IMR-90 (cell line): ENCODE measurements at regions not wholly inside any gene's neighbourhood (a gene's known extent, or its start where the extent isn't known, plus 50 kb on each side); places are given as distances from the start of the nearest gene placed in this dataset.

ENCODE experiments used
- ATAC-seq: fragments of 200-7000 bp; cut with Tn5 transposase; 2 replicates; pipeline ENCODE4 v1.9.1; 2020; ENCODE audit warnings: low read depth, mild to moderate bottlenecking, moderate library complexity
- BruUV-seq: library from RNA; stranded (reverse); fragments of 400-500 nt; replicated peaks from 2 replicates; lab custom pipeline; 2021; lab: Mats Ljungman, UMichigan
- CTCF ChIA-PET: fragments of 300-600 bp; formaldehyde crosslinking; extraction: SDS; loops from one replicate; lab custom pipeline; 2021; ENCODE audit warnings: antibody characterized with exemption; lab: Yijun Ruan, JAX
- POLR2A ChIA-PET: fragments of 300-600 bp; sonication (Branson Sonifier 250); formaldehyde crosslinking; loops from one replicate; lab custom pipeline; 2022; ENCODE audit warnings: antibody characterized with exemption; ENCODE audit not compliant: unreplicated experiment; lab: Charles Lee
- DNase-seq: peaks from one replicate; pipeline ENCODE4 v3.0.0; 2013
- H2AFZ ChIP-seq: replicated peaks from 2 replicates; pipeline ENCODE3; 2013; ENCODE audit warnings: low read length, mild to moderate bottlenecking; ENCODE audit not compliant: poor library complexity
- H2AK5ac ChIP-seq: 2 replicates; pipeline ENCODE4 v1.6.1; 2013; ENCODE audit warnings: low read depth, low read length, inconsistent platforms
- H2AK9ac ChIP-seq: replicated peaks from 2 replicates; pipeline ENCODE3; 2013; ENCODE audit warnings: mild to moderate bottlenecking, low read depth, low read length, moderate library complexity; ENCODE audit not compliant: poor library complexity
- H2BK120ac ChIP-seq: 2 replicates; pipeline ENCODE4 v1.6.1; 2013; ENCODE audit warnings: low read depth, low read length, inconsistent platforms
- H2BK15ac ChIP-seq: 3 replicates; pipeline ENCODE4 v1.6.1; 2013; ENCODE audit warnings: low read depth, low read length, inconsistent platforms
- H2BK20ac ChIP-seq: 2 replicates; pipeline ENCODE4 v1.6.1; 2013; ENCODE audit warnings: low read depth, mild to moderate bottlenecking, inconsistent platforms, low read length, moderate library complexity
- H2BK5ac ChIP-seq: 2 replicates; pipeline ENCODE4 v1.6.1; 2013; ENCODE audit warnings: mild to moderate bottlenecking, low read depth, low read length, inconsistent platforms; ENCODE audit not compliant: poor library complexity, severe bottlenecking
- H3K14ac ChIP-seq: replicated peaks from 2 replicates; pipeline ENCODE4 v1.6.1; 2013; ENCODE audit warnings: low read depth, low read length, inconsistent platforms
- H3K18ac ChIP-seq: 2 replicates; pipeline ENCODE4 v1.6.1; 2013; ENCODE audit warnings: low read depth, low read length, control low read depth
- H3K23ac ChIP-seq: 2 replicates; pipeline ENCODE4 v1.6.1; 2013; ENCODE audit warnings: low read depth, low read length, inconsistent platforms
- H3K27ac ChIP-seq: 2 replicates; pipeline ENCODE4 v1.5.1; 2013; ENCODE audit warnings: mild to moderate bottlenecking, control low read depth, low read length; ENCODE audit not compliant: insufficient read depth
- H3K27me3 ChIP-seq: 2 replicates; pipeline ENCODE4 v1.6.1; 2013; ENCODE audit warnings: low read length; ENCODE audit not compliant: control insufficient read depth, insufficient read depth
- H3K36me3 ChIP-seq: 2 replicates; pipeline ENCODE4 v1.6.1; 2013; ENCODE audit warnings: low read length, mixed read lengths; ENCODE audit not compliant: control insufficient read depth, insufficient read depth
- H3K4ac ChIP-seq: 2 replicates; pipeline ENCODE4 v1.6.1; 2013; ENCODE audit warnings: low read depth, low read length, inconsistent platforms
- H3K4me1 ChIP-seq: 2 replicates; pipeline ENCODE4 v1.6.1; 2013; ENCODE audit warnings: low read length, mixed read lengths; ENCODE audit not compliant: control insufficient read depth, insufficient read depth
- H3K4me2 ChIP-seq: 2 replicates; pipeline ENCODE4 v1.6.1; 2013; ENCODE audit warnings: low read depth, mild to moderate bottlenecking, control low read depth, low read length, moderate library complexity
- H3K4me3 ChIP-seq: 2 replicates; pipeline ENCODE4 v1.5.1; 2013; ENCODE audit warnings: low read depth, mild to moderate bottlenecking, control low read depth, low read length, moderate library complexity; ENCODE audit not compliant: insufficient read depth
- H3K56ac ChIP-seq: 2 replicates; pipeline ENCODE4 v1.6.1; 2013; ENCODE audit warnings: low read length, inconsistent platforms; ENCODE audit not compliant: insufficient read depth; ENCODE audit errors: extremely low read depth
- H3K79me1 ChIP-seq, 2 experiments: 2 replicates each; pipeline ENCODE4 v1.6.1; 2013; ENCODE audit warnings: low read length in 2 of 2, inconsistent platforms in 1 of 2, low read depth in 1 of 2
- H3K9ac ChIP-seq: 2 replicates; pipeline ENCODE4 v1.6.1; 2013; ENCODE audit warnings: low read depth, low read length, control low read depth
- H3K9me1 ChIP-seq: 2 replicates; pipeline ENCODE4 v1.6.1; 2013; ENCODE audit warnings: low read length, inconsistent platforms; ENCODE audit not compliant: insufficient read depth
- H3K9me3 ChIP-seq: 2 replicates; pipeline ENCODE4 v1.6.1; 2013; ENCODE audit warnings: low read length; ENCODE audit not compliant: control insufficient read depth, insufficient read depth
- H4K20me1 ChIP-seq: 2 replicates; pipeline ENCODE4 v1.6.1; 2013; ENCODE audit warnings: low read length, inconsistent platforms; ENCODE audit not compliant: insufficient read depth
- H4K5ac ChIP-seq: 2 replicates; pipeline ENCODE4 v1.6.1; 2013; ENCODE audit warnings: mild to moderate bottlenecking, low read depth, low read length, control low read depth
- H4K8ac ChIP-seq, 2 experiments: 2 replicates each; pipeline ENCODE4 v1.6.1; 2013; ENCODE audit warnings: low read depth in 2 of 2, low read length in 2 of 2, control low read depth in 1 of 2, inconsistent platforms in 1 of 2
- H4K91ac ChIP-seq: 2 replicates; pipeline ENCODE4 v1.6.1; 2013; ENCODE audit warnings: low read depth, low read length, inconsistent platforms; ENCODE audit not compliant: insufficient read depth
- BHLHE40 ChIP-seq: fragments of 150-350 bp; IDR thresholded peaks from 2 replicates; pipeline ENCODE4 v1.6.1; 2016; ENCODE audit warnings: mild to moderate bottlenecking, low read depth, low read length
- CEBPB ChIP-seq: IDR thresholded peaks from 2 replicates; pipeline ENCODE4 v1.6.1; 2012; ENCODE audit warnings: low read depth, low read length, improper control_type of control experiment
- CHD1 ChIP-seq: IDR thresholded peaks from 2 replicates; pipeline ENCODE4 v1.6.1; 2012; ENCODE audit warnings: low read depth, low read length, improper control_type of control experiment
- FOS ChIP-seq: fragments of 150-350 bp; IDR thresholded peaks from 2 replicates; pipeline ENCODE4 v1.6.1; 2016; ENCODE audit warnings: low read depth, low read length
- MAFK ChIP-seq: IDR thresholded peaks from 2 replicates; pipeline ENCODE4 v1.6.1; 2012; ENCODE audit warnings: low read depth, low read length, improper control_type of control experiment
- MAZ ChIP-seq: IDR thresholded peaks from 2 replicates; pipeline ENCODE4 v1.6.1; 2012; ENCODE audit warnings: low read depth, mild to moderate bottlenecking, low read length, improper control_type of control experiment, moderate library complexity, borderline replicate concordance
- MXI1 ChIP-seq: IDR thresholded peaks from 2 replicates; pipeline ENCODE4 v1.6.1; 2012; ENCODE audit warnings: low read depth, mild to moderate bottlenecking, low read length, moderate library complexity, borderline replicate concordance
- NFE2L2 ChIP-seq: fragments of 150-350 bp; IDR thresholded peaks from 2 replicates; pipeline ENCODE4 v1.6.1; 2016; ENCODE audit warnings: low read depth, mild to moderate bottlenecking, low read length
- POLR2A ChIP-seq: IDR thresholded peaks from 2 replicates; pipeline ENCODE4 v1.6.1; 2012; ENCODE audit warnings: mild to moderate bottlenecking, low read depth, low read length
- RAD21 ChIP-seq: IDR thresholded peaks from 2 replicates; pipeline ENCODE4 v1.6.1; 2012; ENCODE audit warnings: low read length, improper control_type of control experiment
- RCOR1 ChIP-seq: IDR thresholded peaks from 2 replicates; pipeline ENCODE4 v1.6.1; 2012; ENCODE audit warnings: mild to moderate bottlenecking, low read length, improper control_type of control experiment; ENCODE audit not compliant: insufficient replicate concordance
- RFX5 ChIP-seq: IDR thresholded peaks from 2 replicates; pipeline ENCODE4 v1.8.0; 2012; ENCODE audit warnings: low read depth, mild to moderate bottlenecking, low read length, moderate library complexity
- SMC3 ChIP-seq: fragments of 150-350 bp; IDR thresholded peaks from 2 replicates; pipeline ENCODE4 v1.6.1; 2016; ENCODE audit warnings: low read depth, mild to moderate bottlenecking, antibody characterized with exemption, low read length, moderate library complexity
- WGBS, 2 experiments: methylation state at CpG; one replicate each; pipeline versions ENCODE4 v1.1.5 to v1.1.7; 2013; ENCODE audit warnings: missing lambda C conversion rate in 2 of 2; ENCODE audit not compliant: insufficient read length in 1 of 2; ENCODE audit errors: extremely low coverage in 2 of 2; 5-methylcytosine and 5-hydroxymethylcytosine counted together
- dilution Hi-C: fragments of 300-500 bp; cut with HindIII; formaldehyde crosslinking; loops from one replicate; pipeline ENCODE4 v1.14.3; 2018; ENCODE audit warnings: low sequenced_read_pairs; ENCODE audit not compliant: unreplicated experiment
- in situ Hi-C: fragments of 300-500 bp; cut with MboI; formaldehyde crosslinking; loops from 3 replicates; pipeline ENCODE4 v1.14.3; 2019; ENCODE audit warnings: low sequenced_read_pairs, inconsistent platforms, mixed read lengths
- intact Hi-C: fragments of 100-400 bp; cut with micrococcal nuclease; formaldehyde crosslinking; loops from 2 replicates; pipeline ENCODE4 v1.10.0; 2022
- TF ChIP-seq, protein P1 (sequence below): conservative IDR thresholded peaks from 2 replicates; pipeline ENCODE4 v1.5.1; 2012; ENCODE audit warnings: mild to moderate bottlenecking, low read depth, low read length, improper control_type of control experiment
- TF ChIP-seq, protein P2 (sequence below): fragments of 150-350 bp; IDR thresholded peaks from 2 replicates; pipeline ENCODE4 v1.6.1; 2017; ENCODE audit warnings: mild to moderate bottlenecking, antibody characterized with exemption, low read length, low read depth
- TF ChIP-seq, protein P3 (sequence below): fragments of 150-350 bp; IDR thresholded peaks from 2 replicates; pipeline ENCODE4 v1.6.1; 2016; ENCODE audit warnings: low read depth, mild to moderate bottlenecking, low read length, moderate library complexity, borderline replicate concordance

GRCh38 chr14:84864548-84865271 lies 665.2 kb upstream of the FLRT2 start:
- Histone ChIP-seq H2AK9ac (no peak overlapping the region), H3K9ac (no peak overlapping the region), H3K4me2 (no peak overlapping the region), H4K8ac (no peak overlapping the region), H3K9me1 (no peaks in the 10 kb centered on the region), H3K4me1 (no peaks in the 10 kb centered on the region), H3K36me3 (no peaks in the 10 kb centered on the region), H2AFZ (no peak overlapping the region), H2BK20ac (no peak overlapping the region), H4K91ac (no peak overlapping the region), H3K79me1 (no peaks in the 10 kb centered on the region), H3K18ac (no peak overlapping the region), H4K5ac (no peak overlapping the region), H2BK15ac (no peak overlapping the region), H3K9me3 (no peaks in the 10 kb centered on the region), H2BK5ac (no peak overlapping the region), H3K27ac (no peak overlapping the region), H2BK120ac (no peak overlapping the region), H3K23ac (no peak overlapping the region), H3K27me3 (no peaks in the 10 kb centered on the region), H2AK5ac (no peak overlapping the region), H3K4me3 (no peak overlapping the region), H4K20me1 (no peaks in the 10 kb centered on the region), H3K56ac (no peak overlapping the region), H3K4ac (no peak overlapping the region), H3K14ac (no peak overlapping the region)
- TF ChIP-seq RCOR1 (no peak), CHD1 (no peak), MAFK (no peak), NFE2L2 (no peak), MAZ (no peak), RAD21 (no peak), SMC3 (no peak), FOS (no peak), CEBPB (no peak), MXI1 (no peak), RFX5 (no peak), POLR2A (no peak), BHLHE40 (no peak)
- TF ChIP-seq, protein P1, sequence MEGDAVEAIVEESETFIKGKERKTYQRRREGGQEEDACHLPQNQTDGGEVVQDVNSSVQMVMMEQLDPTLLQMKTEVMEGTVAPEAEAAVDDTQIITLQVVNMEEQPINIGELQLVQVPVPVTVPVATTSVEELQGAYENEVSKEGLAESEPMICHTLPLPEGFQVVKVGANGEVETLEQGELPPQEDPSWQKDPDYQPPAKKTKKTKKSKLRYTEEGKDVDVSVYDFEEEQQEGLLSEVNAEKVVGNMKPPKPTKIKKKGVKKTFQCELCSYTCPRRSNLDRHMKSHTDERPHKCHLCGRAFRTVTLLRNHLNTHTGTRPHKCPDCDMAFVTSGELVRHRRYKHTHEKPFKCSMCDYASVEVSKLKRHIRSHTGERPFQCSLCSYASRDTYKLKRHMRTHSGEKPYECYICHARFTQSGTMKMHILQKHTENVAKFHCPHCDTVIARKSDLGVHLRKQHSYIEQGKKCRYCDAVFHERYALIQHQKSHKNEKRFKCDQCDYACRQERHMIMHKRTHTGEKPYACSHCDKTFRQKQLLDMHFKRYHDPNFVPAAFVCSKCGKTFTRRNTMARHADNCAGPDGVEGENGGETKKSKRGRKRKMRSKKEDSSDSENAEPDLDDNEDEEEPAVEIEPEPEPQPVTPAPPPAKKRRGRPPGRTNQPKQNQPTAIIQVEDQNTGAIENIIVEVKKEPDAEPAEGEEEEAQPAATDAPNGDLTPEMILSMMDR = no peak
- TF ChIP-seq, protein P2, sequence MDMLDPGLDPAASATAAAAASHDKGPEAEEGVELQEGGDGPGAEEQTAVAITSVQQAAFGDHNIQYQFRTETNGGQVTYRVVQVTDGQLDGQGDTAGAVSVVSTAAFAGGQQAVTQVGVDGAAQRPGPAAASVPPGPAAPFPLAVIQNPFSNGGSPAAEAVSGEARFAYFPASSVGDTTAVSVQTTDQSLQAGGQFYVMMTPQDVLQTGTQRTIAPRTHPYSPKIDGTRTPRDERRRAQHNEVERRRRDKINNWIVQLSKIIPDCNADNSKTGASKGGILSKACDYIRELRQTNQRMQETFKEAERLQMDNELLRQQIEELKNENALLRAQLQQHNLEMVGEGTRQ = no peak
- TF ChIP-seq, protein P3, sequence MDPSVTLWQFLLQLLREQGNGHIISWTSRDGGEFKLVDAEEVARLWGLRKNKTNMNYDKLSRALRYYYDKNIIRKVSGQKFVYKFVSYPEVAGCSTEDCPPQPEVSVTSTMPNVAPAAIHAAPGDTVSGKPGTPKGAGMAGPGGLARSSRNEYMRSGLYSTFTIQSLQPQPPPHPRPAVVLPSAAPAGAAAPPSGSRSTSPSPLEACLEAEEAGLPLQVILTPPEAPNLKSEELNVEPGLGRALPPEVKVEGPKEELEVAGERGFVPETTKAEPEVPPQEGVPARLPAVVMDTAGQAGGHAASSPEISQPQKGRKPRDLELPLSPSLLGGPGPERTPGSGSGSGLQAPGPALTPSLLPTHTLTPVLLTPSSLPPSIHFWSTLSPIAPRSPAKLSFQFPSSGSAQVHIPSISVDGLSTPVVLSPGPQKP = no peak
- ChIA-PET POLR2A (no interaction called here), CTCF (no interaction called here)
- in situ Hi-C loops = no loop called here
- dilution Hi-C loops = no loop called here
- no peak for ATAC-seq
- BruUV-seq = no TSS peak
- DNase-seq = no peak
- WGBS, 2 experiments = no CpG with 5 or more reads among the region's 2 CpGs
- intact Hi-C loops = no loop called here
